HG02678 (cell line): ENCODE measurements at regions not wholly inside any gene's neighbourhood (a gene's known extent, or its start where the extent isn't known, plus 50 kb on each side); places are given as distances from the start of the nearest gene placed in this dataset.

Experiments
- ATAC-seq: cut with Tn5 transposase; IDR thresholded peaks from one replicate; pipeline ENCODE4 v1.9.1; 2021; ENCODE audit warnings: mild to moderate bottlenecking, moderate library complexity; ENCODE audit not compliant: unreplicated experiment

GRCh38 chr1:56320464-56321149, 258.8 kb downstream of the PLPP3 start:
- ATAC-seq: no peak

GRCh38 chr1:56317722-56318121, 261.6 kb downstream of the PLPP3 start:
- ATAC-seq: no peak

- no peak for ATAC-seq
Observed at GRCh38 chr1:56315293-56315942, 263.9 kb downstream of the PLPP3 start.

GRCh38 chr1:56313560-56313959, 265.8 kb downstream of the PLPP3 start:
- no peak for ATAC-seq

- ATAC-seq: no peak
Observed at GRCh38 chr1:56311766-56312165, 267.6 kb downstream of the PLPP3 start.

- ATAC-seq: no peak
Observed at GRCh38 chr1:56310945-56311344, 268.4 kb downstream of the PLPP3 start.

GRCh38 chr1:56309065-56309464, 270.3 kb downstream of the PLPP3 start:
- ATAC-seq: no peak

- ATAC-seq: no peak
Observed at GRCh38 chr1:56304975-56305374, 274.4 kb downstream of the PLPP3 start.

- no peak for ATAC-seq
Observed at GRCh38 chr1:56303805-56304204, 275.6 kb downstream of the PLPP3 start.

GRCh38 chr1:56302878-56303277, 276.5 kb downstream of the PLPP3 start:
- no peak for ATAC-seq

- no peak for ATAC-seq
Observed at GRCh38 chr1:56301791-56302190, 277.6 kb downstream of the PLPP3 start.

- ATAC-seq: no peak
Observed at GRCh38 chr1:56300836-56301235, 278.5 kb downstream of the PLPP3 start.

- no peak for ATAC-seq
Observed at GRCh38 chr1:56298866-56299265, 280.5 kb downstream of the PLPP3 start.

GRCh38 chr1:56297904-56298303, 281.5 kb downstream of the PLPP3 start:
- no peak for ATAC-seq

- ATAC-seq: no peak
Observed at GRCh38 chr1:56297208-56297607, 282.2 kb downstream of the PLPP3 start.

GRCh38 chr1:56295949-56296929, 283.1 kb downstream of the PLPP3 start:
- no peak for ATAC-seq

GRCh38 chr1:56291374-56291919, 287.9 kb downstream of the PLPP3 start:
- ATAC-seq: no peak

- no peak for ATAC-seq
Observed at GRCh38 chr1:56289260-56289659, 290.1 kb downstream of the PLPP3 start.

GRCh38 chr1:56287721-56288120, 291.6 kb downstream of the PLPP3 start:
- ATAC-seq: no peak

GRCh38 chr1:56286956-56287355, 292.4 kb downstream of the PLPP3 start:
- no peak for ATAC-seq

GRCh38 chr1:56286506-56286905, 292.9 kb downstream of the PLPP3 start:
- ATAC-seq: no peak
